GM21619 (cell line): ENCODE measurements at regions not wholly inside any gene's neighbourhood (a gene's known extent, or its start where the extent isn't known, plus 50 kb on each side); places are given as distances from the start of the nearest gene placed in this dataset.

Source experiments
- ATAC-seq: cut with Tn5 transposase; IDR thresholded peaks from one replicate; pipeline ENCODE4 v1.9.1; 2021; ENCODE audit not compliant: unreplicated experiment

DNA sequence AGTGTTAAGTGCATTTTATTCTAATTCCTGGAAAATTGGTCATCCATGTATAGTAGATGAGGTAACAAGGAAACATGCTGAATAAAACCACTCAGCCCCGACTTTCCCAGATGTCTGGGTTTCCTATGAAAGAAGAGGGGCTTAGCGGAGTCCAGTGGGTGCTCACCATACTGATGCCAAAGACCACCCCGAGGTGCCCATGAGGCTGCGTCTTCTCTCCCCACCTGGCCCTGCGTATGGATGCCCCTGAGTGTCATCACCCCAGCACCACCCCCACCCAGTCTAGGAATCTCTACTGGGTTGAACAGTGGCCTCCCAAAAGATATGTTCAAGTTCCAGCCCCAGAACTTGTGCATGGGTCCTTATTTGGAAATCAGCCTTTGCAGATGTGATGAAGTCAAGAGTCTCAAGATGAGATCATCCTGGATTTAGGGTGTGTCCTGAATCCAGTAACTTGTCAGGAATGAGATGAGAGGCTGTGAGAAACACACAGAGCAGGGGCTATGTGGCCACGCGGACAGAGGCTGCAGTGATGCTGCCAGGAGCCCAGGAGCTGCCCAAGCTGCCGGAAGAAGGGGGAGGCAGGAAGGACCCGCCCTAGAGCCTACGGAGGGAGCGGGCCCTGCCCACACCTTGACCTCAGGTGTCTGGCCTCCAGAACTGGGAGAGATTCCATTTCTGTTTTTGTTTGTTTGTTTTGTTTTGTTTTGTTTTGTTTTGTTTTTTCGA is 124.6 kb upstream of the CDH4 start:
- ATAC-seq = no peak

- no peak for ATAC-seq
Measured at GRCh38 chr20:61128701-61129269, 123.3 kb upstream of the CDH4 start.

GRCh38 chr20:61129311-61129710 is 122.8 kb upstream of the CDH4 start:
- no peak for ATAC-seq

DNA sequence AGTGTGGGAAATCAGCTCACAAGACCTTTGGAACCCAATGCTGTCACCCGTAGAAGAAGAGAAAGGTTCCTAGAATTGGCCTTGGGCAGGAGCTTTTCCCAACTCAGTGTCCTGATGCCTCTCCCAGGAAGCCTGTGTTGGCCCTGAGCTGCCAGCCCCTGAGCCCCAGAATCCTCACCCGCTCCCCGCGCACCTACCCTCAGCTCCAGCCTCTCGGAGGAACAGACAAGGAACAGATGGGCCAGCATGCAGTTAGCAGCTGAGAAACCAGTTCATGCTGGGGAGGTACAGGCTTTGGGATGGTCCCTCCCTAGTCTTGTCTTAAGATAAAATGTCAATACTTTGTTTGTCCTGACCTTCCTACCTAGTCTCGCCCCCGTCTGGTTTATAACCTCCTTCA is 121.9 kb upstream of the CDH4 start:
- no peak for ATAC-seq

- ATAC-seq = no peak
Measured at GRCh38 chr20:61131944-61132343, 120.1 kb upstream of the CDH4 start.

GRCh38 chr20:61133611-61134010 is 118.5 kb upstream of the CDH4 start:
- no peak for ATAC-seq

DNA sequence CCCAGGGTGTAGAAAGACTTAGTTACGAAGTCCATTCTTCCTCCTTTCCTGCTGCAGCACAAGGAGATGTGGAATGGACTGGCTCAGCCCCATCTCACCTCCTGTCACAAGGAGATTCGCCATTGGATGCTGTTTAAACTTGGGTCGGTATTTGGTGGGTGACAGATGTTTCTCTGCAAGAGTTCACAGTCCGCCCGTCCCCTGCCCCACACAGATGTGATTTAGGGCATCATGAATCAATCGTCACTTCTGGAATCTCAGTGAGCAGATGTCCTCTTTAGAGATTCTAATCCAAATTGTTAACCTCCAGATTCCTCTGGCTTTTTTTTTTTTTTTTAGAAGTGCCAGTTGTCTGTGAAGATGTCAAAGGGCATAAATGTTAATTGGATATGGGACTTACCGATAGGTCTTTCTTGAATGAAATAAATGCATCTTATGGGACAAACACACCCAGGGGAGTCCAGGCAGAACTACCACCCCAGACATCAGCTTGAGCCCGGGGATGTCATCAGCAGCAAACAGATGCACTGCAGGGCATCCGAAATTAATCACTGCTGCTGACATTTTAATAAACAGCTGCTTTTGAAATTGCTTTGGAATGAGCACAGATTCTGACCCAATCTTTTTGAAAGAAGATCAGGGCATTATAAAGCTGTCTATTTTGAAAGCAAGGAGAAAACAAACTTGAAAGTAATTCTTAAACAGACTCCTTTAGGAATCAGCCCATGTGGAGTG is 117.6 kb upstream of the CDH4 start:
- ATAC-seq = no peak

DNA sequence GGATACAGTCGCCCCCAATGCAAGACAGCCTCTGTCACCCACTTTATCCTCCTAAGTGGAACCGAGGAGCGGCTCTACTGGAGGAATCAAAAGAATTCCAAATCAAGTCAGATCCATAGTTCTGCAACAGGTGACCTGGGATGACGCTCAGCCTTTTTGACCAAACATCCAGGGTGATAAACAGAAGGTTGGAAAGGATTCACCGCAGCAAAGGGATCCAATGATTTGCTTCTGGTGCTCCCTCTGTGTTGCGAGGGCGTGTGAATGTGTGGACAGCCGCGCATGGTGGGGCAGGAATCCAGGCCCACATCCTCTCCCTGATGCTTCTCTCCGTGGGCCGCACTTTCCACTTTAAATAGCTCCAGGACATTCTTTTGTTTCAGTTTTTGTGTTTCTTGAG is 116.8 kb upstream of the CDH4 start:
- ATAC-seq = no peak

DNA sequence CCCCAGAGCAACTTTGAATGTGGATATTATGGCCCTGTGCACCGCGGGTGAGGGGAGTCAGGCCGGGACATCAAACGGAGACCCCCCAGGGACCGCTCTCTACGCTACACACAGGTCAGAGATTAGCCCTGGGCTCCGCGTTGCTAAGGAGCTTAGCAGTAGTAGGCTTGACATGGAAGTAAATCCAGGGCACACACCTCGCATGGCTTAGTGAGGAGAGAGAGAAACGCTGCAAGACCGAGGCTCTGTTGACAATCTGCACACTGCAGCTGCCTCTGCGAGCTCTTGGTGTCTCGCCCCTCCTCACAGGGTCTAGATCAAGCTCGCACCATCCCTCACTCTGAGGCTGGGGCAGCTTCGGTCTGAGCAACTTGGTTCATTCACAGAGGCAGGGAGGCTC is 116.1 kb upstream of the CDH4 start:
- no peak for ATAC-seq

DNA sequence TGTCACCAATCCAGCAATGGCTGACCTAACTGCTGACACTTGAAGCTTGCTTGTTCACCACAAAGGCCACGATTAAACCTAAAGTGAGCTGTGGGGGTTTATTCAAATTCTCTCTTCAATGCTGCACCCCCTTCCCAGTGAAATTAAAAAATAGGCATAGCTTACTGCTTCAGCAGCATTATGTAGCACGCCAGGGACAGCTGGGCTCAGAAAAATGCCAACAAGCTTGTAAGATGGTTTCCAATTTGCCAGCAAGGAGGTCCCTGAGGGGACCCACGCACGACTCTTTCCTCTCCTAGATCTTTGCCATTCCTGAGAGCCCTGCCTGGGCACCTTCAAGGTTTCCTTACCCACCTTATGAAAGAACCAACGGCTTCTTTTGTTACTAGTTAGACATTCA is 113.5 kb upstream of the CDH4 start:
- ATAC-seq = no peak

DNA sequence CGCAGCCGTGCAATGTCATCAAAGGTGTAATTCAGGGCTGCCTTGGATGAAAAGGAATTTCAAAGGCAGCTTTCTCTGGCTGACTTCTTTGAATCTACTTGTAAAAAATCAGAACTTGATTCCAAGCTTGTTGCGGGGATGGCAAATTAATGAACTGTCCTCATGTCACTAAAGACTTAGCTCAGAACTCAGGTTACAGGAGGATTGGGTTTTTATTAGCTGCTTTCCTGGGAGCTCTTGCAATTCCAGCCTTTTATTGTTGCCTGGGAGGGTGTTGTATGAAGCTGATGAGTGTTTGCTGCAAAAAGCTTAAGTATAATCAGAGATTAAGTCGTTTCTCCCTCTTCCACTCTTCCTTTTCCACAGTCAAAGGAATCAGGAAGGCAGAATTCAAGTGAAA is 113.0 kb upstream of the CDH4 start:
- no peak for ATAC-seq

DNA sequence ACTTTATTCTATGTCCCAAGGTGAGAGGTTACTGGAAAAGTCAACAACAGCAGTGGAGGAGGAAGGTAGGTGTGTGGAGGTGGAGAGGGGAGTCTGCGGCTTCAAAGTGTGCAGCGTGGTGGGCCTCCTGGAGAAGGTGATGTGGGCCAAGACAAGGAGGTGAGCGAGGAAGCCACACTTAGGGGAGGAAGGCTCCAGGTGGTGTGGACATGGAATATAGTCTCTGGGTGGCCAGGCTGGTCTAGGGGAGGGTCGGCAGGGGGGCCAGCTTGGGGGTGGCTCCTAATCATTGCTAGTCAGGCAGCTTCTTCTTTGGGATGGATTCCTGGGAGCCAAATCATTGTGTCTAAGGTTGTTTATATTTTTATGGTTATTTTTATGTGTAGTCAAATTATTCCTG is 111.5 kb upstream of the CDH4 start:
- no peak for ATAC-seq

- ATAC-seq = no peak
Measured at GRCh38 chr20:61146023-61146422, 106.0 kb upstream of the CDH4 start.

DNA sequence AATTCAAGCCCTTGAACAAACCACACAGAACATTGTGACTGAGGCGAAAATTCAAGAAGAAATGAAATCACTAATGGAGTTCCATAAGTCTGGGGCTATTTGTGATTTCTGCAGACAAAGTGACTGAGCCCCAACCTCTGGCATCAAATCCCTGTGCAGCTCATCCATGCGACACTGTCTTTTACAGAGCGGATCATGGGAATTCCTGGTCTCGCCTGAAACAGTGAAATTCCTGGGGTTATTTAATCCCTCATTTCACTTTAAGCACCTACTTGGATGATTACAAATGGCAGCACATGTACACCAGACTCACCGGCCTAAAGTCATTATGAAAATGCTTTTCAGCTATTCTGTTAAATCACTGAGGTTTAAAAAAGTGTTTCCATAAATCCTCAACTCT is 102.4 kb upstream of the CDH4 start:
- ATAC-seq = no peak

DNA sequence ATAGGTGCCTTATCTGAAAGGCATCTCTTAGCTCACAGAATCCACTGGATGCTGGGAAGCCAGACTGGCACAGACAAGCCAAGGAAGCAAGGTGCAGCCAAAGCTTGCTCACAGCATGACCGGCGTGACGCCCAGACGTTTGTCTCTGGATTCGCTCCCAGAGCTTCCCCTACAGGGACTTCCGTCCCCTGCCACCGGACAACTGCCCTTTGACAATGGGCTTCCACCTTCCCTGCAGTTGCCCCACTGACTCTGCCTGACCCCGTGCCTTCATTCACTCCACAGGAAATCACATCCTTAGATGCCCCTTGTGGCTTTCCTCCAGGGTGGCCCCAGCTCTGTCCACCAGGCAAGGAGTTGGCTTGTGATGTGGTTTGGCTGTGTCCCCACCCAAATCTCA is 94.8 kb upstream of the CDH4 start:
- ATAC-seq = no peak

- ATAC-seq = no peak
Measured at GRCh38 chr20:61159957-61160686, 91.9 kb upstream of the CDH4 start.

GRCh38 chr20:61161726-61162390 is 90.2 kb upstream of the CDH4 start:
- no peak for ATAC-seq

- no peak for ATAC-seq
Measured at GRCh38 chr20:61162451-61162850, 89.6 kb upstream of the CDH4 start.

- ATAC-seq = no peak
Measured at GRCh38 chr20:61163031-61163430, 89.0 kb upstream of the CDH4 start.

DNA sequence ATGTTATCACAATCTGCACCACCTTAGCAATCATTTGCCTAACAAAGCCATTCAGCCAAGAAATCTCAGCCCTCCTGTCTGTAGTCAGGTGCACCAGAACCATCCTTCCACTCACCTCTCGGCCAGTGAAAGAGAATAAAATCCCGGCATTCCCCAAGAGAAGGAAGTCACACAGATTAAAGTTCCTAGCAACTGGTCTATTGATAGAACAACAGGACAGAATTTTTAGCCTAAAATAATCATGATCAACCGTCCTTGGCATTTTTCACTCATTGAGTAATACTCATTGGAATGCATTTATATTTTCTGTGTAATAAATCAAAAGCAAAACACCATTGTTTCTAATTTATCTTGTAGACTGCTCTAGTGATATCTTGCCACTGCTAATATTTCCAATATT is 85.7 kb upstream of the CDH4 start:
- no peak for ATAC-seq

DNA sequence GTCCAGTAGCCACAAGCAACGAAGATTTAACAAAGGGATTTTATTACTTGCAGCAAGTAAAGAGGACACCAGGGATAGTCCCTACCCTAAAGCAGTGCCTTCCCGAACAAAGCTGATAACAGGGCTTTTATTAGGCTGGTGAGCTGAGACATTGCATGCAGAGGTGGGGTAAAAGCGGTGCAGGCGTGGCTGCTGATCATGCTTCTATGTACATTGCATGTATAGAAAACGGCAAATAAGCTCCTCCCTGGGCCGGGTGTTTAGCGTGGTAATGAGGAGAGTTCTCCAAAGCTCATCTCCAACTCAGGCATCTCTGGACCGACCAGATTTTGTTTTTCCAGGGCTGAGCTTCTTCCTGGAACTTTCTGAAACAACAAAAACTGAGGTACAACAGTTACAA is 83.5 kb upstream of the CDH4 start:
- no peak for ATAC-seq
